ENCODE measurements at regions not wholly inside any gene's neighbourhood (a gene's known extent, or its start where the extent isn't known, plus 50 kb on each side); places are given as distances from the start of the nearest gene placed in this dataset.

GRCh38 chr9:95626341-95626740 is 109.6 kb upstream of the PTCH1 start:
- intact Hi-C loops (cut with micrococcal nuclease): no loop called here

GRCh38 chr9:95623640-95624039 is 106.9 kb upstream of the PTCH1 start:
- intact Hi-C loops (cut with micrococcal nuclease): no loop called here

GRCh38 chr9:95620722-95621121 is 104.0 kb upstream of the PTCH1 start:
- intact Hi-C loops (cut with micrococcal nuclease): no loop called here

GRCh38 chr9:95620314-95620713 is 103.5 kb upstream of the PTCH1 start:
- intact Hi-C loops (cut with micrococcal nuclease): no loop called here

- intact Hi-C loops (cut with micrococcal nuclease): no loop called here
Measured at GRCh38 chr9:95615246-95615645, 98.5 kb upstream of the PTCH1 start.

- intact Hi-C loops (cut with micrococcal nuclease): no loop called here
Measured at GRCh38 chr9:95613670-95614069, 96.9 kb upstream of the PTCH1 start.

- intact Hi-C loops (cut with micrococcal nuclease): no loop called here
Measured at GRCh38 chr9:95611354-95611753, 94.6 kb upstream of the PTCH1 start.

GRCh38 chr9:95610006-95610785 is 93.4 kb upstream of the PTCH1 start:
- intact Hi-C loops (cut with micrococcal nuclease): no loop called here

GRCh38 chr9:95609426-95609825 is 92.7 kb upstream of the PTCH1 start:
- intact Hi-C loops (cut with micrococcal nuclease): no loop called here

- intact Hi-C loops (cut with micrococcal nuclease): no loop called here
Measured at GRCh38 chr9:95608341-95608740, 91.6 kb upstream of the PTCH1 start.

GRCh38 chr9:95607507-95607906 is 90.7 kb upstream of the PTCH1 start:
- intact Hi-C loops (cut with micrococcal nuclease): no loop called here

GRCh38 chr9:95606489-95607350 is 89.9 kb upstream of the PTCH1 start:
- intact Hi-C loops (cut with micrococcal nuclease): no loop called here

- intact Hi-C loops (cut with micrococcal nuclease): no loop called here
Measured at GRCh38 chr9:95605816-95606488, 89.2 kb upstream of the PTCH1 start.

- intact Hi-C loops (cut with micrococcal nuclease): no loop called here
Measured at GRCh38 chr9:95605101-95605500, 88.3 kb upstream of the PTCH1 start.

- intact Hi-C loops (cut with micrococcal nuclease): no loop called here
Measured at GRCh38 chr9:95598236-95598635, 81.5 kb upstream of the PTCH1 start.

GRCh38 chr9:95595721-95596295 is 79.0 kb upstream of the PTCH1 start:
- intact Hi-C loops (cut with micrococcal nuclease): no loop called here

- intact Hi-C loops (cut with micrococcal nuclease): no loop called here
Measured at GRCh38 chr9:95592931-95593330, 76.2 kb upstream of the PTCH1 start.

- intact Hi-C loops (cut with micrococcal nuclease): no loop called here
Measured at GRCh38 chr9:95588724-95589588, 72.2 kb upstream of the PTCH1 start.

- intact Hi-C loops (cut with micrococcal nuclease): no loop called here
Measured at GRCh38 chr9:95587021-95587964, 70.5 kb upstream of the PTCH1 start.

GRCh38 chr9:95586326-95586725 is 69.6 kb upstream of the PTCH1 start:
- intact Hi-C loops (cut with micrococcal nuclease): no loop called here

Measured in T-helper 2 cell treated with Interferon-gamma antibody and Interleukin-4, amounts not matched to agents 100 ng/mL and 5 ng/mL, for 36 hours (primary cell).